GM21825 (cell line): ENCODE measurements at regions not wholly inside any gene's neighbourhood (a gene's known extent, or its start where the extent isn't known, plus 50 kb on each side); places are given as distances from the start of the nearest gene placed in this dataset.

Source experiments
- ATAC-seq: cut with Tn5 transposase; IDR thresholded peaks from one replicate; pipeline ENCODE4 v1.9.1; 2021; ENCODE audit warnings: mild to moderate bottlenecking, moderate library complexity; ENCODE audit not compliant: unreplicated experiment

GRCh38 chr2:129296806-129297205 lies 682.7 kb upstream of the RAB6C start:
- ATAC-seq: no peak

GRCh38 chr2:129297430-129297829 lies 682.0 kb upstream of the RAB6C start:
- ATAC-seq: no peak

- no peak for ATAC-seq
These were observed 680.1 kb upstream of the RAB6C start for GRCh38 chr2:129299338-129299737.

DNA sequence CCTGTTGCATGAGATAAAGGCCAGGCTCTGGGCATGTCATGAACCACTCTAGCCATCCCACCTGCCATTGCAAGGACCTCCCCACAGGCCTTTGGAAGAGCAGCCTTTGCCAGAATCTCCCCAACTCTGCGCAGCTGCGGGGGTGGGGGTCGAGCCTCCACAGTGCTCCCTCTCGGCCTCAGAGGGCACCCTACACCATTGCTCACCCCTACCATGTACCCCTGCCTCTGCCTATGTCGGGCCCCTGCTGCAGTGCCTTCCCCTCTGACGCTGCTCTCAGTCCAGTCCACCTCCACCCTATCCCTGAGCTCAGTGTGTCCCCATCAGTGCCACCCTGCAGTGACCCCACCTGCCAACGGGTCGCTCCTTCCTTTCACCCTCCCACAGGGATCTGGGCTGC lies 679.7 kb upstream of the RAB6C start:
- ATAC-seq: no peak

GRCh38 chr2:129300456-129300855 lies 679.0 kb upstream of the RAB6C start:
- no peak for ATAC-seq

DNA sequence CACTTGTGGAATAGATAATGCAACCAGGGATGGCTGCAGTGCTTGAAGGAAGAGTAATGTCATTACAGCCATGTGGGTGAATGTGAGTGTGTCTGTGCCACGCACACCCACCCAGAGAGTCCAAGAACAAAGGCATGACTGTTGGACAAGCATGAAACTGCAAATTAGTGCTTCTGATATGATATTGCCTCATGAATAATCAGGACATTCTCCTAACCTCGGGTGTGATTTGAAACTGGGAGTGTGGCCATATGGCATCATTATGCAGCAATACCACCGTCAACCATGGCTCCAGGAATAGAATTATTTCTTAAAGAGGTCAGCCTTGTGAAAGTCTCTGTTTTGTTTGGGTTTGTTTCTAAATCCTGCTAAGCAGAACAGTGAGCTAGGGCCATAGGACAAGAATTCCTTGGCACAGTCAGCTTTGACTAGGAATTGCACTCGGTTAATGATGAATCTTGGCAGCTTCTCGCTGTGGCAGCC lies 678.0 kb upstream of the RAB6C start:
- no peak for ATAC-seq

GRCh38 chr2:129302106-129302505 lies 677.4 kb upstream of the RAB6C start:
- ATAC-seq: no peak

DNA sequence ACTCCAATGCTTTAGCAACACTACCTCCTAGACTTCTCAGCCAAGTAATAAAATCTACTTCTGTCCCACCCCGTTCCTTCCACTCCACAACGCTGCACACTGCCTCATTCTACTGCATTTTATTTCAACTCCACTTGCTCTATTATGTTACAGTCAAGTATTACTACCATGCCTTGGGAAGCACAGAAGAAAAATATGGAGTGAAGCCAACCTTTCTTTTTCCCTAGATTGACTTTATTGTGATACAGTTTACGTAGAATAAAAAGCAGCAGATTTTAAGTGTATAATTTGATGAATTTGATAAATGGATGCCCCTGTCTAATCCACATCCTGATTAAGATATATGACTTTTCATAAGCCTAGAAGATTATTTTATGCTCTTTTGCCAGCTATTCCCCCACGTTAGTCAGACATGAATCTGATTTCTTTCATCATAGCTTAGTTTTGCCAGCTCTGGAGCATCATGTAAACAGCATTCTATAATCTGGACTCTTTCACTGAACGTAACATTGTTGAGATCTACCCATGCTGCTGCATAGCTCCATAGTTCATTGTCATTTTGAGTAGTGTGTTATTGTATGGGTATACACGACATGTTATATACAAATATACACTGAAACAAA lies 676.8 kb upstream of the RAB6C start:
- ATAC-seq: no peak

- no peak for ATAC-seq
These were observed 665.3 kb upstream of the RAB6C start for GRCh38 chr2:129314120-129314519.

DNA sequence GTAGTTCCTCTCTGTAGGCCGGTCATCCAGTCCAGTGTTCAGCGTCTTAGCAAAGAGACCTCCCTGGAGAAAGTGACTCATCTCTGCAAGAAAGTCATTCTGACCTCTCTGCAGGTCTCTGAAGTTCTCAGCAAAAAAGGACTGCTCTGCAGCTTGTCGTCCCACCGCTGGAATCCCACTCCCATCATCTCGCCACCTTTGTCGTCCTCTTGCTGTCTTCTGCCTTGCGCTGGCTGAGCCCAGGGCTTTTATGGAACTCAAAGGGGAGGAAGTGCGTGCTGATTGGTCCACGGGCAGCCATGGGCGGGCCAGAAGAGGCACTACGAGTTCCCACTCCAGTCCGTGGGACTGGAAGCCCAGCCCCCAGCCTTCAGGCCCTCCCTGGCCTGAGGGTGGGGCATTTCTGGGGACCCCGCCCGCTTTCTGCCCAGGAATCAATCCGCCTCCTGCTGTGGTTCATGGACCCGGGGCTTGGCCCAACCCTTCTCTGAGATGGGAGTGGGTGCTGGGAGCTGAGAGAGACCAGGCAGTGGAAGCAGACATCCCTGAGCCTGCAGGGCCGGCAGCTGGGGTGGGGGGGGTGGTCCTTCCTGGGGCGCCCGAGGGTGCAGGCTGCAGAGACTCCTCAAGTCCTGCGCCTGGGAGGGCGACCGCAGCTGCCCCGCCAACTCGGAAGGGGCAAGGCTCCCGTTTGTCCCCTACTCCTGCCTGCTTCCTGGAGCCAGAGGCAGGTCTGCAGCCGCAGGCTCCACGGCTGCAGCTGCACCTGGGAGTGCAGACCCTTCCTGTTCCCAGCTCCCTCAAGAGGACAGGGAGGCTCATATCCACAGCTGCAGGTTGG lies 660.7 kb upstream of the RAB6C start:
- ATAC-seq: no peak

DNA sequence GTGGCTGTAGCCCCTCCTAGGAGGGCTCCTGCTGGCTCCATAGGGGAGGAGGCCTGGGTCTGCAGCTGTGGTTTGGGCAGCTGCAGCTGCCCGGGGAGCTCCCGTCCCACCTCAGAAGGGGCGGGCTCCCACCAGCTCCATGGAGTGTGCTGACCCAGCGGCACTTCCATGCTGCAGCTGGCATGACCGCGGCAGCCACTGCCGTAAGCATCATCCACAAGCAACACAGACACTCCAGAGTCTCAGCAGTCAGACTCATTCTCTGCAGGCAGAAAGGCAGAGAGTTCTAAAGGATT lies 660.1 kb upstream of the RAB6C start:
- no peak for ATAC-seq

DNA sequence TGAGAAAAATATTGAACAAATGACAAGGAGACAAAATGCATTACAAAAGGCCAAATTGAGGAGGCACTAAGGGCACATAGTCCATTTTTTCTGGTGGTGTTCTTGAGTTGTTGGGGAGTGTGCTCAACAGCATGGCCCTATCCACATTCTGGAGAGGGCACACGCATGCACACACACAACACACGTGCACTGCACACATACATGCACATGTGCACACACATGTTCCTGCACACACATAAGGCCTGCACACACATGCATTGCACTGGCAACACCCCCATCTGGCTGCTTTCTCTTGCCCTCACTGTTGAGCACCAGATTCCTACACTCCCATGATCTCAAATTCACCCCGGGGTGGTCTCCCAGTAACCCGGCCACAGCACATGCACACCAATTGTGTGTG lies 659.2 kb upstream of the RAB6C start:
- no peak for ATAC-seq

DNA sequence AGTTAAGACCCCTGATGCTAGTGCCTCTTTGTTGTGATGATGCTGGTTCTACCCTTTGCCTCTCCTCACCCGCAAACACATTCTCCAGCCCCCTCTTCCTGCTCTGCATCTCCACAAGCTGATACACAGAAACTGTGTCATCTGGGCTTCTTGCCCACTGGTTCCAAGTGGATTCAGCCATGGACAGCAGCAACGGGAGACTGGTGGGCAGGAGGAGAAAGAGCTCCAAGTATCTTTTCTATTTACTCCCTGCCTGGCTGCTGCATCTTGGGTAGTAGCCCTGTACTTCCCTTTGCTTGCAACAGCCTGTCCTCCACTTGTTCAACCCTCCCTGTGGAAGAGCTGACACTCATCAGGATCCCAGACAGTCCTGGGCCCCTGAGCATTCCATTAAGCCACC lies 655.1 kb upstream of the RAB6C start:
- ATAC-seq: no peak

DNA sequence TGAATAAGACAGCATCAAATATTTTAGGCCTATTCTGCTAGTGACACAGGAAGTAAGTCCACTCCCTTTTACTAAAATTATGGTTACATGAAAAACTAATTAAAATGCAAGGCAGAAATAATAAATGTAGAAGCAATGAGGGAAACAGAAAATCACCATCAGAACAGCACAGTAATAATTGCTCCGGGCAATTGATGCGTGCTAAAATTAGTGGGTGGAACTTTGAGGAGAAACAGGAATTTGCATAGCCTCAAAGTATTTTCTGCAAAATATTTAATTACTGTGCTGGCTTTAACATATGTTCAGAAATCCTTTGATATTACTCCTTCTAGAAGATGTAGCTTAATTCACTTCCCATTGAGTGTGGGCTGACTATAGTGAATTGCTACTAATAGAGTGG lies 654.3 kb upstream of the RAB6C start:
- no peak for ATAC-seq

DNA sequence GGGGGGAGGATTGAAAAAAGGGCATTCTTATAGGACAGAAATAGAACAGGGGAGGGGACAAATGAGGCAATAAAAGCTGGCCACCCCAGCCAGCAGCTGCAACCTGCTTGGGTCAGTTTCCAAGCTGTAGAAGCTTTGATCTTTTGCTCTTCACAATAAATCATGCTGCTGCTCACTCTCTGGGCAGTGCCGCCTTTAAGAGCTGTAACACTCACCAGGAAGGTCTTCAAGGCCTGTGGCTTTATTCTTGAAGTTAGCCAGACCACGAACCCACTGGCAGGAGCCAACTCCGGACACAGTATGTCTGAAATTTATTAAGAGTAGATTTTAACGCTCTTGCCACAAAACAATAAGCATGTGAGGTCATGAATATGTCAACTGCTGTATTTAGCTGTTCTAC lies 649.9 kb upstream of the RAB6C start:
- no peak for ATAC-seq

DNA sequence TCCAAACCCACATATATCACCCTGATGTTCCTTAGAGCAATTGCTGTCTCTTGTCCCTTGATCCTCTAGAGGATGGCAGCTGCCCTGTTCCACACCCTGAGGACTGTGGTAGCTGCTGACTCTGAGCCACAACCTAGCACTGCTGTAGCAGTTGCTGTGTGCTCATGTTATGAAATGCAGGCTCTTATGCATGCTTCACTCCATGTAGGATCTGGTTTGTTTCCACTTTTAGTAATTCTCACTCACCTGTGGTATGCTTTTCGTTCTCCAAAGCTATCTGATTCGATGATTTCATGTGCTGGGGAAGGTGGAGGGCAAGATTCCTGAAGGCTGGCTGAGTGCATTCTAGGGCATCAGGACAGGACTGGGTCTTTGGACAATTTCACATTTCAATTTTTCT lies 649.0 kb upstream of the RAB6C start:
- no peak for ATAC-seq

GRCh38 chr2:129331638-129332037 lies 647.8 kb upstream of the RAB6C start:
- no peak for ATAC-seq

- no peak for ATAC-seq
These were observed 645.3 kb upstream of the RAB6C start for GRCh38 chr2:129334128-129334527.

- ATAC-seq: no peak
These were observed 644.6 kb upstream of the RAB6C start for GRCh38 chr2:129334696-129335410.

DNA sequence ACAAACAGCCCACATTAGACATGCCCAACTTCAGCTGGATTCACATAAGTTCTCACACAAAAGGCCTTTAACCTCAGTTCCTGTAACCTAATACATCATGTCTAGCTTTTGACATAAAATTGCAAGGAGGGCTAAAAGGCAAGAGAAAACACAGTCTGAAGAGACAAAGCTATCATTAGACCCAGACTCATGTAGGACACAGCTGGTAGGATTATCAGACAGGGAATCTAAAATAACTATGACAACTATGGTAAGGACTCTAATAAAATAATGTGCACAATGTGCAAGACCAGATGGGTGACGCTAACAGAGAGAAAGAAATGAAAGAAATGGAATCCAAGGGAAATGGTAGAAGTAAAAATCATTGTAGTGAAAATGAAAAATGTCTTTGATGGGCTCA lies 643.2 kb upstream of the RAB6C start:
- ATAC-seq: no peak

- no peak for ATAC-seq
These were observed 642.4 kb upstream of the RAB6C start for GRCh38 chr2:129337076-129337475.

GRCh38 chr2:129345540-129345939 lies 633.9 kb upstream of the RAB6C start:
- ATAC-seq: no peak
